ENCODE measurements at regions not wholly inside any gene's neighbourhood (a gene's known extent, or its start where the extent isn't known, plus 50 kb on each side); places are given as distances from the start of the nearest gene placed in this dataset.
"Not testable (repeated sequence)": the region's sequence is repeated elsewhere in the genome, so short reads cannot be mapped to it uniquely, and the experiment has no call there.

DNA sequence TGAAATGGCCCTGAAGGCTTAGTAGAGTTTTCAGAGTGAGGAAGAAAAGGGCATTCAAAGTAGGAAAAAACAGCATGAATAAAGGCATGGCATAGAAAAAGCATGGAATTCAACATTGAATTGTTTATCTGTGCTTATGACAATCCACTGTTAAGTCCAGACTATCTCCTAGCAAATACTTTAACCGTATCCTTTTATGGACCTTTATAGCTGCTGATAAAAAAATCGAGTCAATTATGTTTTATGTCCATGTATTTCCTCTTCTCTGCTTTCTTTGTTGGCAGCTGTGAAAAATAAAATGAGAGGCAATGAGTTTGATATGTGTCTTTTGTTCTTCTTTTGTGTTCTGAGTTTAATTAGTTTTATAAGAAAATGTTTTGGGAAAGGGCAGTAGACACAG lies 70.4 kb downstream of the TDRD15 start:
- DNase-seq (ENCODE audit: low read depth, low spot score) = no peak

DNA sequence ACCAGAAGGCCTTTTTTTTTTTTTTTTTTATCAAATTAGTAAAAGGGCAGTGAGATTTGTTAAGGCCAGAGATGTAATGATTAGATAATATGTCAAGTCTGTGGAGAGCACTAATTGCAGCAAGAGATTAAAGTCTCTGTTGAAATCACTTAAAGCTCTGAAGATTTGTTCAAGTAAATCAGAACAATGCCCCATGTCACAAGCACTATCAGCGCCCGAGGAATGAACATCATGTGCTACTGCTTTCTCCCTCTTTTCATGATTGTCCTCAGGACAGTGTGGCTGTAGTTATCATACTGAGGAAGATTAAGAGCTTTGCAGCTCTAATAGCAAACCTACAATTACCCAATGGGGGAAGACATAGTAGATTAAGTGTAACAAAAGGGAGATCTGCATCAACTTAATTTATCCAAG lies 71.1 kb downstream of the TDRD15 start:
- DNase-seq (ENCODE audit: low read depth, low spot score) = no peak

DNA sequence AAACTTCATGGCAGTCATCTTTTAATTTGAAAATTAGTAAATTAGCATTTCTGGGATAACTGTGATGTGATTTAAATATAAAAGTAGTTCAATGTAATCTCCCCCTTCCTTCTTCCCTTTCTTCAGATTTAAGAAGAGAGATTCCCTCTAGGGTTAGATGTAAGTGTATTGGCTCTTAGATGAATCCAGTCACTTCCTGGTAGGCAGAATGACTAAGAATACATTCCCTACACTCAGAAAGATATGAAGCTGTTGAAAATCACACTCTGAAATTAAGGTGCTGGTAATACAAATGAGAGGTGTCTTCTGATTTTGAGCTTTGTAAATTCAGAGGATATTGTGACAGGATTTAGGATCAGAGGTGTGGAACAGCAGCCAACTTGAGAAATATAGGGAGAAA lies 71.6 kb downstream of the TDRD15 start:
- no peak for DNase-seq (ENCODE audit: low read depth, low spot score)

DNA sequence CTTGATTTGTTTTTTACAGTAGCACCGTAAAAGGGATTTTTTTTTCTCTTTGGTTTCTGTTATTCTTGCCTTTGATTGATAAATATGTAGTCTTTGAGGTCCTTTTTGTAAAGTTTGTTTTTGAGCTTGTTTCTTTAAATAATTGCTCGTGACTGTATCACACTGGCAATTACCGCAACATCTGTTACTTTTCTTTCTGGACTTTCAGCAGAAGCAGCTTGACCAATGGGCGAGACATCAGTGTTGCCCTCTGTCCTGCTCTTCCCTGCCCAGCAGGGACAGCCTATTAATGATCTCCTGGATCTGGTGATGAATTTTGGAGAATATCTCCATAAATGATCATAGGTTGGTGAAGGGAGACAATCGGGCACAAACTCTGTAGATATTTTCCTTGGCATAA lies 74.9 kb downstream of the TDRD15 start:
- no peak for DNase-seq (ENCODE audit: low read depth, low spot score)

DNA sequence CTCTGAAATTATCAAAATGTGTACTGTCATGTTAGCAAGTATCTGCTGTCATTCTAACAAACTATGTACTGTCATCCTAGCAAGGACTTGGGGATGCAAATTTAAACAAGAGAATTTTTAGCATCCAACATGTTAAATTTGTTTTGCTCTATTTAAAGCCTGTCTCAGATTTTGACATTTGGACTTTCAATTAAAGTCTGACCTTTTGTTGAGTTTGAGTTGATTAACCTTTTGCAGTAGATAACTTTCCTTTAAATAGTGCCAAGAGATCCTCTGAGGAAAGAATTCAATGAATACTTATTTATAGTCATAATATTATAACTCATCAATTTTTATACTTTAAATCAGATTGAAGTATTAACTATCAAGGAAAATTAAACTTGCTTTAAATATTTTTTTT lies 80.2 kb downstream of the TDRD15 start:
- DNase-seq (ENCODE audit: low read depth, low spot score) = no peak

DNA sequence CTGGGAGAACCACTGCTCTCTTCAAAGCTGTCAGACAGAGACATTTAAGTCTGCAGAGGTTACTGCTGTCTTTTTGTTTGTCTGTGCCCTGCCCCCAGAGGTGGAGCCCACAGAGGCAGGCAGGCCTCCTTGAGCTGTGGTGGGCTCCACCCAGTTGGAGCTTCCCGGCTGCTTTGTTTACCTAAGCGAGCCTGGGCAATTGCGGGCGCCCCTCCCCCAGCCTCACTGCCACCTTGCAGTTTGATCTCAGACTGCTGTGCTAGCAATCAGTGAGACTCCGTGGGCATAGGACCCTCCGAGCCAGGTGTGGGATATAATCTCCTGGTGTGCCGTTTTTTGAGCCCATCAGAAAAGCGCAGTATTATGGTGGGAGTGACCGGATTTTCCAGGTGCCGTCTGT lies 90.3 kb downstream of the TDRD15 start:
- DNase-seq (ENCODE audit: low read depth, low spot score) = not testable (repeated sequence)

DNA sequence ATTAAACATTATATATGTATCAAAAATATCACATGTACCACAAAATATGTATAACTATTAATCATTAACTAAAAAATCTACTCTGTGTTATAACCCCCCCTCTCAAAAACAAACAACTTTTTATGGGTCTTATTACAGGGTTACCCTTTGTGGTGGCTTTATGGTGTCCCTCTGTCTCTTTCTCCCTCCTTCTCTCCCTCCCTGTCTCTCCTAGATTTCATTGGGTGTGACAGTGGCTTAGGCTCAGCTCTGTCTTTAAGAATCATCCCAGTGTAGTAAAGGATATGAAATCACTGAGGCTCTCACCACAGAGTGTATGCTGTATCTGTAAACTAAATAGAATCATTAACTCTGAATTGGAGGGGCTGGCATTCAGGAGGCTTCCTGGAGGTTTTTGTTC lies 93.7 kb downstream of the TDRD15 start:
- no peak for DNase-seq (ENCODE audit: low read depth, low spot score)

DNA sequence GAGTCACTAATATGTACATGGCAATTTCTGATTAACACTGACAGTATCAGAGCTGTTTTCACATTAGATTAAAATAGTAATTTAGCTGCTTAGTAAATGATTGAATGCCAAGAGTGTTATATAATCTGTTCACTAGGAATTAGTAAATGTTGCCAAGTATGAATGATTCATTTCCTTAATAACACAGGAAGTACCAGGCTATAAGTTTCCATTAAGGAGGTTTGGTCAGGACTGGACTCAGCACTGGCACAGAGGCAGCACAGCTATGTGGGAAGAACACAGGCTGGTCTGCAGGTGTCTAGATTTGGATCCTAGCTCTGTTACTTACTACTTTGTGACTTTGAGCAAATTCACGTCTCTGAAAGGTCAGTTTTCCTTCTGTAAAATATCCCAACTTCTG lies 97.2 kb downstream of the TDRD15 start:
- no peak for DNase-seq (ENCODE audit: low read depth, low spot score)

DNA sequence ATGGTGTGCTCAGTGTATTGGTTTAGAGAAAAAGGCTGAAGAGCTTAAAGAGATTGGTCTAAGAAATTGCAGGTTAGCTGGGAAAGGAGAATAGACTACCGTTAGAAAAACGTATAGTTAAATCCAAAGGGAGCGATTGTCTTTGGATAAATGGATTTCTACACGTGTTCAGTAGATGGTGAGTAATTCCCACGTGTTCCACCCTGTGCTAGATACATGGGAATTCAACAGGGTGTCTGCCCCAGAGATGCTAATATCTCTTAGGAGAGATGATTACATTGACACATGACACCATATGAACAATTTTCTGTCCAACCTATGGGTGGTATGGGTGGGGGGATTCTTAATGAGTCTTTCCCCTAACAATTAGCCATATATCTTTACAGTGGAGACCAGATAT lies 99.8 kb downstream of the TDRD15 start:
- no peak for DNase-seq (ENCODE audit: low read depth, low spot score)

DNA sequence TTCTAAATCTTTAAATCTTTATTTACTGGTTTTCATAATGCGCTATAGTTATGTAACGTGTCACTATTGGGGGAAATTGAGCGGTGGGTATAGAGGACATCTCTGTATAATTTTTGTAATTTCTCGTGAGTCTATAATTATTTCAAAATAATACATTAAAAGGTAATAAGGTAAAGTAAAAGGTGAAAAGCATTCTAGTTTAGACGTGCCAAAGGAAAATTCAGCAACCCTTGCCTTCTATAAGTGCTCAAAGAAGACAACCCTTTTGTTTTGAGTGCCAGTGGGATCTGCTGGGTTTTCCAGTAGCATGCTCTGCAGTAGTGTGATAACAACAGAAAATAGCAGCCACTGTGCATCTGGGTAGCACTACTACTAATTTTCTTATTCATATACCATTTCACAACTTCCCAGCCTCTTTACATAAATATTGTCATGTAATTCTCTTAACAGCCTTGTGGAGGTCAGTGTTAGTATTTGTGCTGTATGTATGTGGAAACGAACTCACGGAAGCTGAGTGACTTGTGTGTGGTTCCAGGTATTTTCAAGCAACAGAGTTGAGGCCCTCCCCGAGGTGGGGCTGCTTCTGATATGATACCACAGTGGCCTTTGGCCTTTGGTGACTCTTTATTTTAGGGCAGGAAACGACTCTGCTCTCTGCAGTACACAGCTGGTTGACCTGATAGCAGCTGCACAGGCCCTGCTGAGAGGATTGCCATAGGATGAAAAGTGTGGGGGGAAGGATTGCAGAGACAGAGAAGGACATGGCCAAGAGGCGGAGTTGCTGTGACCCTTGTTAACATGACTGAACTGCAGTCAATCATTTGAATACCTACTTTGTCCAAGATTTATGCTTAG lies 104.5 kb downstream of the TDRD15 start:
- no peak for DNase-seq (ENCODE audit: low read depth, low spot score)

DNA sequence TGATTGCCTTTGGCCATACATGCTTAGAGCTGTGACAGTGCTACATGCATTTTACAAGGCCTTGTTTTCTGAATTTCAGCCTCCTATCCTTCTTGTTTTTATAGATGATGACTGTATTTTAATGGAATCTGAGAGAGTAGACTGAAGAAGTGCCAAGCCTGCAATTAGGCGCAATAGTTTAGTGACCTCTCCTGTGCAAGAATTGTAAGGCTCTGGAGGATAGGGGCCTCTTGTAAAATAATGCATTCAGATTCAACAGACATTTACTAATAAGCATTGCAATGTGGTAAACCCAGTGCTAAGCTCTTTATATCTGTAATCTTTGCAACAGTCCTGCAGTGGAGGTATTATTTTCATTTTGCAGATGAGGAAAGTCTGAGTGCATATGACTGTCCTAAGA lies 105.5 kb downstream of the TDRD15 start:
- no peak for DNase-seq (ENCODE audit: low read depth, low spot score)

DNA sequence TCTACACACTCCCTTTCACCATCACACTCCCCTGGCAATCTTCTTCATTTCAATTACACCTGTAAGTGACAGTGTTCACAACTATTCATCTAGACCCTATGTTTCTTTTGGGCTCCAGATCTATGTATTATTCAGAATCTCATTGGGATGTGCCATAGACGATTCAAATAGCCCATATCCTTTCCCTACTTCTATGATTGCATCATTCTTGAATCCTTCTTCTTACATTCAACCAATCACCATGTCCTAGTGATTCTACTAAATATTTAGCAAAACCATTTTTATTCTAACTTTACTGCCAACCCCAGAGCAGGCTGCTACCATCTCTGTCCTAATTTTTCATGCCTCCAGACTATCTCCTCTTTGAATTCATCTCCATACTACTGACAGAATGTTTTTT lies 106.4 kb downstream of the TDRD15 start:
- DNase-seq (ENCODE audit: low read depth, low spot score) = no peak

DNA sequence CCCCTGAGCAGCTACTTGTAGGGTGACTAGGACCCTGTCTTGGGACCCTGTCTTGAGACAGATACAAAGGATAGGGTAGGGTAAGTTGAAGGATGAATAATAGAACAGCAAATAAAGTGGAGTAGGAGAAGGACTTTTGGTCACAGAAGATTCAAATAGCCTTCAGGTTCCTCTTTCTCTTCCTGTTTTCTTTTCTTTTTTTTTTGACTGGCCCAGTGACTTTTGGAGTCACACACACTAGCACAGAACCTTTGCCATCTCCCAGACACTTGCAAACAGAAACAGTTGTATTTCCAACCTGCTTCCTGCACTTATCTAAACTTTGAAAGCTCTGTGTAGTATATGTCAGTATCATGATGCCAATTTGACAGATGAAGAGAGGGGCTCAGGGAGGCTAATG lies 108.2 kb downstream of the TDRD15 start:
- no peak for DNase-seq (ENCODE audit: low read depth, low spot score)

DNA sequence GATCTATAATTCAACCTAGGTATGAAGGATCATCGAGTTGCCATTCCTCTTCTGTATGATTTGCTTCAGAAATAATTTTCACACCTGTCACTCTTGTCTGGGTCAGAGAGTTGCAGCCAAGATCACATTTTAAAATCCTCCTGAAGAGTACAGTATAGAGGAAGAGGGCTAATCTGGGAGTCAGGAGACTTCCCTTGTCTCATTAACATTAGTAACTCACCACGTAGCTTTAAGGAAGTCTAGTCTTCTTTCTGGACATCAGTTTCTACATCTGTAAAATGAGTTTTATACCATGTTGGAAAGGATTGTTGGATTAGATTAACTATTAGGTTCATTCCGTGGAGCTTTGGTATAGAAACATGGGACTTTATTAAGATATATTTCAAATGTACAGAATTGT lies 109.4 kb downstream of the TDRD15 start:
- no peak for DNase-seq (ENCODE audit: low read depth, low spot score)

DNA sequence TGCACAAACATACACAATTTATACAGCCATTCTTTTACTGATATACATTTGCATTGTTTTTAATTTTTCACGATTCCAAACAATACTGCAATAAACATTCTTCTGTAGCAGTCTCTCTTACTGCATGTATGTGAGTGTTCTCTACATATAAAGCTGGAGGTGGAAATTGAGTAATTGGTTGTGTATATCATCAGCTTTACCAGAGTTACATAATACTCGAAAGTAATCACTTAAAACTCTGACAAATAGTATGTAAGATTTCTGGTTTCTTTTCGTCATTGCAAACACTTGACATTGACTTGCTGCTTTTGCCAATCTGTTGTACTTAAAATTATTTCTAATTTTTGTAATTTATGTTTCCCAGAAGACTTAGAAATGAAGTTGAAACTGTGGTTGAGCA lies 110.2 kb downstream of the TDRD15 start:
- DNase-seq (ENCODE audit: low read depth, low spot score) = no peak

DNA sequence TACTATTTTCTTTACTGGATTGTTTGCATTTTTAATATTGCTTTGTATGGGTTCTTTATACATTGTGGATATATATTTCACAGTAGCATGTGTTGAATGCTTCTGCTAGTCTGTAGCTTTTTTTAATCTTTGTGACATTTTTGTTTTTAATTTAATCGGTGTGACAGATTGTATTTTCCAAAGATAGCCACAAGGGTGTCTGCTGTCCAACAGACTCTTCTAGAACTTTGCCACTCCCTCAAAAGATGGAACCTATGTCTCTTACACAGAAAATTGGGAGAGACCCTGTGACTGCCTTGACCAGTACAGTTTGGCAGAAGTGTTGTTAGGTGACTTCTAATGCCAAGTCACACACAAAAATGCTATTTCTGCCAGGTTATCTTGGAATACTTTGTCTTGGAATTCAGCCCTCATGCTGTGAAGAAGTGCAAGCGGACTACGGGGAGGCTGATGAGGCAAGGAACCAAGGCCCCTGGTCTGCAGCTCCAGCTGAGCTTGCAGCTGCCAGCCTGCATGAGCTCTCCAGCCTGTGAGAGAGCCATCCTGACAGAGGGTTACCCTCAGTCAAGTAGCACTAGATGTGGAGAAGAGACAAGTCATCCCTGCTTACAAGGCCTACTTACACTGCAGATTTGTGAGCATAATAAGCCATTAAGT lies 110.8 kb downstream of the TDRD15 start:
- no peak for DNase-seq (ENCODE audit: low read depth, low spot score)

DNA sequence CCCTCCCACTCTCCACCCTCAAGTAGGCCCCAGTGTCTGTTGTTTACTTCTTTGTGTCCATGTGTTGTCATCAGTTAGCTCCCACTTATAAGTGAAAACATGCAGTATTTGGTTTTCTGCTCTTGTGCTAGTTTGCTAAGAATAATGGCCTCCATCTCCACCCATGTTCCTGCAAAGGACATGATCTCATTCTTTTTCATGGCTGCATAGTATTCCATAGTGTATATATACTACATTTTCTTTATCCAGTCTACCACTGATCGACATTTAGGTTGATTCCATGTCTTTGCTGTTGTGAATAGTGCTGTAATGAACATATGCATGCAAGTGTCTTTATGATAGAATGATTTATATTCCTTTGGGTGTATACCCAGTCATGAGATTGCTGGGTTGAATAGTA lies 116.0 kb downstream of the TDRD15 start:
- not testable (repeated sequence) for DNase-seq (ENCODE audit: low read depth, low spot score)

DNA sequence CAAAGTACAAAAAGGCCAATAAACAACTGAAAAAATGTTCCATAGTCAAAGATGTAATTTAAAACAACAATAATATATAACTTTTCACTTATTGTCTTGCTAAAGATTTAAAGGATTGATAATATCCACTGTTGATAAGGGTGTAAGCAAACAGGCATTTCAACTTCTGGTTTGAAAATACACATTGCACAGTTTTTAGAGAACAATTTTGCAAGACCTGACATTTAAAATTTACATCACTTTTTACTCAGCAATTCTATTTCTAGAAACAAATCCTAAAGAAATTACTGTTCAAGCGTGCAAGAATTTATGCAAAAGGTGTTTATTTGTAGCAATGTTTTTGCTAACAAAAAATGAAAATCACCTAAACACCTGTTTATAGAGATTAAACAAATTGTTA lies 120.4 kb downstream of the TDRD15 start:
- DNase-seq (ENCODE audit: low read depth, low spot score) = no peak

DNA sequence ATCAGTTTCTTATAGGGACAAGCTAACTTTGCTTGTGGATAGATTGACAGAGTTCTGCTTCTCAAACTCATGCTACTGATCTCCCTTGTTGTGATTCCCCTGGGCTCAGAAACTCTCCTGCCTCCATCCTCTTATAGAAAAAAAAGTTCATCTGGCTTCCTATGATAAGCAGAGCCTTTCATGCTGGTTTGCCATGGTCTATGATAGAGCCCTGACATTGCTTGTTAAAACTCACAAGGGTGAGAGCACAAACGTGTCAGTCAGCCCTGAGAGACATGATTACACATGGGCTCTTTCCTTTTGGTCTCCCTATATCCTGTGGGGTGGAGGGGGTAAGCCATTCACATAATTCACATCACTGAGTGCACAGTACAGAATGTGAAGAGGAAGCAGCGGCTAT lies 121.8 kb downstream of the TDRD15 start:
- DNase-seq (ENCODE audit: low read depth, low spot score) = no peak

DNA sequence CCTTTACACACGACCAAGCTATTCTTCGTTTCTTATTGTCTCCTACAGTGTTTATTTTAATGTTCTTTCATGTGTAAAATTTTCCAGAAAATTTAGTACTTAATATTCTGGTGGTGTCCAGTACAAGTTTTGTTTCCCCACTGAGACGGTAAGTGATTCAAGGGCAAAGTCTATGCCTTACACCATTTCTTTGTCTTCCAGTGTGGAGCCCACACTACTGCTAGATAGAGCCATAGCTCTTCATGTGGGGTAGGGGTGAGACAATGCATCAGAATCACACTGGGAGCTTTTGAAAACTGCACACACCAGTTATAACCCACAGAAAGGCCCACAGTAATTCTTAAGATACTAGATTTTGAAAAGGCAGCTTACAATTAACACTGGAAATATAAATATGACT lies 125.6 kb downstream of the TDRD15 start:
- DNase-seq (ENCODE audit: low read depth, low spot score) = no peak

DNA sequence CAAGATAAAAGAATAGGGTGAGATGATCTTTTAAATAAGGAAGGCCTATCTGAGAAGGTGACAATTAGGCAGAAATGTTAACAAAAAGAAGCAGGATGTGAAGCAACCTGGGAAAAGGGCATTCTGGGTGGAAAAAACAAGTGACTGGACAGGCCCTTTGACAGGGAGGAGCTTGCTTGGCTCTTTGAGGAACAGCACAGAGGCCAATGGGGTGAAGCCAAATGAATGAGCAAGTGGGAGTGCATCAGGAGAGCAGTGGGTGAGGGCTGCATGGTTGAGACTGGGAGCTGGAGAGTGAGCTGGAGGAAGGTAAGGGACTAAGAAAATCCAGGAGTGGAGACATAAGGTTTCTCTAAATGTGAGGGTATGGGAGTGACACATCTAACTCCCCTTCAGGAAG lies 126.9 kb downstream of the TDRD15 start:
- DNase-seq (ENCODE audit: low read depth, low spot score) = no peak

DNA sequence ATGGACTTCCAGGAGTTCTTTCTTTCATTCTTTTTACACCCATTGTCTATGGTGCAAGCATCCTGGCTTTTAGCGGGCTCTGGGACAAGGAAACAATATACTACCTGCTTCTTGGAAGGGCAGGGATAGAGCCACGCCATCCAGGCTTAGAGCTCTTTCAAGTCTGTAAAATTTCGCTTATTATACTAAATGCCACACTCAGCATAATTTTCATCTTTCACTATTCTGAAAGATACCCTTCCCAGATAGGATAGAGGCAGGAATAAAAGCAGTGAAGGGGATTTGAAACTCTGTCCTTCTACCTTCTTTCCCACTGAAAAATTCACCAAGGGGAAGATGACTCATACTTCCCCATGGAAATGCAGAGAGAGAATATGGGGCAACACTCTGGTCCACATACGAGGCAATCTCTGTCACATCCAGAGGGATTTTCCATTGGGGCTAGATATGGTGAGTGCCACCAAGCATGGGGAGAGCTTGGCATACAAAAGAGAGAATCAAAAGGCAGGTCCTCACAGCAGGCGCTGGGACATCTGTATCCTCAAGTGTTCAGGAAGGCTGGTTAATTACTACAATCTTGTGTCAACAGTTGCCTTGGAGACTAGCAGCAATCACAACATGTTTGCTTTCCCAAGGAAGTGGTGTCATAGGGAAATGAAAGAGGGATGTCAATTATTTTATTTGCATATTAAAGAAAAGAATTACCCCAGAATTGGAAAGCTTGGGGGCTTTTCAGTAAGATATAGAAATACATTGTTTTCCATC lies 127.6 kb downstream of the TDRD15 start:
- DNase-seq (ENCODE audit: low read depth, low spot score) = no peak
